HepG2 (cell line): ENCODE measurements at regions not wholly inside any gene's neighbourhood (a gene's known extent, or its start where the extent isn't known, plus 50 kb on each side); places are given as distances from the start of the nearest gene placed in this dataset.

Source experiments
- CTCF ChIP-seq: sonication (generic); formaldehyde crosslinking; IDR thresholded peaks from 2 replicates; pipeline ENCODE4 v1.5.0; 2020; ENCODE audit warnings: mild to moderate bottlenecking, missing genetic modification reagents, moderate library complexity
- EZH2 ChIP-seq: conservative IDR thresholded peaks from 2 replicates; pipeline ENCODE4 v1.6.1; 2012; ENCODE audit warnings: mild to moderate bottlenecking, low read depth, low read length, moderate library complexity
- HDAC2 ChIP-seq: sonication (generic); formaldehyde crosslinking; IDR thresholded peaks from 2 replicates; pipeline ENCODE4 v1.4.0; 2020; ENCODE audit warnings: missing genetic modification reagents
- HMG20A ChIP-seq: IDR thresholded peaks from 2 replicates; pipeline ENCODE4 v1.6.1; 2016; ENCODE audit warnings: borderline replicate concordance
- MAFK ChIP-seq, 2 experiments: IDR thresholded peaks in 1 of 2; conservative IDR thresholded peaks in 1 of 2; 2 replicates each; pipeline ENCODE4 v1.6.1; 2011; ENCODE audit warnings: improper control_type of control experiment in 2 of 2, low read length in 2 of 2
- NR2C2 ChIP-seq: sonication (generic); formaldehyde crosslinking; IDR thresholded peaks from 2 replicates; pipeline ENCODE4 v1.4.0; 2020; ENCODE audit warnings: missing genetic modification reagents, mild to moderate bottlenecking, moderate library complexity, borderline replicate concordance
- RAD21 ChIP-seq: fragments of 450-650 bp; formaldehyde crosslinking; IDR thresholded peaks from 2 replicates; pipeline ENCODE4 v1.5.0; 2020; ENCODE audit warnings: mild to moderate bottlenecking
- REST ChIP-seq, 2 experiments: IDR thresholded peaks; 2 replicates each; pipeline ENCODE4 v1.6.1; 2011 to 2012; ENCODE audit warnings: low read length in 2 of 2, borderline replicate concordance in 1 of 2, low read depth in 1 of 2, mild to moderate bottlenecking in 1 of 2, moderate library complexity in 1 of 2
- ZFX ChIP-seq: sonication (generic); formaldehyde crosslinking; IDR thresholded peaks from 2 replicates; pipeline ENCODE4 v1.4.0; 2020; ENCODE audit warnings: mild to moderate bottlenecking, low read depth, missing genetic modification reagents, moderate library complexity
- ZNF251 ChIP-seq: sonication (generic); formaldehyde crosslinking; IDR thresholded peaks from 2 replicates; pipeline ENCODE4 v1.9.0; 2021; ENCODE audit warnings: mild to moderate bottlenecking, missing genetic modification reagents
- ZNF589 ChIP-seq: sonication (generic); formaldehyde crosslinking; conservative IDR thresholded peaks from 2 replicates; pipeline ENCODE4 v1.8.0; 2022; ENCODE audit warnings: mild to moderate bottlenecking, moderate library complexity, missing genetic modification reagents
- ZNF737 ChIP-seq: sonication (generic); formaldehyde crosslinking; IDR thresholded peaks from 2 replicates; pipeline ENCODE4 v1.5.0; 2020; ENCODE audit warnings: missing genetic modification reagents, mild to moderate bottlenecking, borderline replicate concordance
- ZNF850 ChIP-seq: sonication (generic); formaldehyde crosslinking; conservative IDR thresholded peaks from 2 replicates; pipeline ENCODE4 v1.9.0; 2021; ENCODE audit warnings: mild to moderate bottlenecking, missing genetic modification reagents
- ZXDC ChIP-seq: sonication (generic); formaldehyde crosslinking; IDR thresholded peaks from 2 replicates; pipeline ENCODE4 v1.5.0; 2020; ENCODE audit warnings: mild to moderate bottlenecking, missing genetic modification reagents

- TF ChIP-seq MAFK (conservative IDR thresholded peaks at IDR 0.05 in 1 of 2, IDR thresholded peaks at IDR 0.05 in 1 of 2; ENCODE audit: low read length in 2 of 2) (no peak), EZH2 (no peak), ZNF737 (no peak), RAD21 (CRISPR knock-in tag) (no peak), ZFX (CRISPR knock-in tag) (no peak), ZNF589 (CRISPR knock-in tag) (no peak), ZNF251 (CRISPR knock-in tag) (no peak), REST (IDR thresholded peaks at IDR 0.05; ENCODE audit: borderline replicate concordance in 1 of 2, low read depth in 1 of 2, low read length in 2 of 2) (no peak), HDAC2 (CRISPR knock-in tag) (no peak), CTCF (CRISPR knock-in tag) (no peak), NR2C2 (CRISPR knock-in tag) (no peak), HMG20A (CRISPR knock-in tag) (no peak), ZXDC (CRISPR knock-in tag) (no peak), ZNF850 (CRISPR knock-in tag) (no peak)
These were observed 504.6 kb upstream of the BRINP1 start for GRCh38 chr9:119873877-119874276.
